C4-2B (cell line): ENCODE measurements at regions not wholly inside any gene's neighbourhood (a gene's known extent, or its start where the extent isn't known, plus 50 kb on each side); places are given as distances from the start of the nearest gene placed in this dataset.

Experiments used
- CTCF ChIP-seq: fragments of 450-650 bp; conservative IDR thresholded peaks from 2 replicates; pipeline ENCODE4 v1.5.1; 2017; ENCODE audit warnings: mild to moderate bottlenecking
- ZFX ChIP-seq: fragments of 450-650 bp; IDR thresholded peaks from 2 replicates; pipeline ENCODE4 v1.6.1; 2017

GRCh38 chr9:26459959-26460358, 432.6 kb downstream of the CAAP1 start:
- TF ChIP-seq CTCF (no peak), ZFX (no peak)
